Stimulated activated naive CD8-positive, alpha-beta T cell treated with anti-CD3 and anti-CD28 coated beads, Interleukin-15, Interleukin-2, amounts not matched to agents 100 ng/mL and 50 ng/mL, for 24 hours (primary cell): ENCODE measurements at regions not wholly inside any gene's neighbourhood (a gene's known extent, or its start where the extent isn't known, plus 50 kb on each side); places are given as distances from the start of the nearest gene placed in this dataset.
"Not testable (repeated sequence)": the region's sequence is repeated elsewhere in the genome, so short reads cannot be mapped to it uniquely, and the experiment has no call there.

Experiments
- H3K27ac Mint-ChIP-seq: one replicate; pipeline ENCODE4 v1.8.0; 2021; ENCODE audit warnings: mild to moderate bottlenecking, mixed read lengths
- H3K27me3 Mint-ChIP-seq: one replicate; pipeline ENCODE4 v1.8.0; 2021; ENCODE audit warnings: mixed read lengths
- H3K36me3 Mint-ChIP-seq: one replicate; pipeline ENCODE4 v1.8.0; 2021; ENCODE audit warnings: low read depth, mixed read lengths
- H3K4me1 Mint-ChIP-seq: one replicate; pipeline ENCODE4 v1.8.0; 2021; ENCODE audit warnings: low read depth, mixed read lengths
- H3K4me3 Mint-ChIP-seq: one replicate; pipeline ENCODE4 v1.8.0; 2021; ENCODE audit warnings: mild to moderate bottlenecking, mixed read lengths
- H3K9me3 Mint-ChIP-seq: one replicate; pipeline ENCODE4 v1.8.0; 2021; ENCODE audit warnings: mixed read lengths

- Mint-ChIP-seq H3K4me1 (no peaks in the 10 kb centered on the region), H3K36me3 (no peaks in the 10 kb centered on the region), H3K27me3 (peaks cover 3% of the 10 kb centered on the region), H3K9me3 (no peaks in the 10 kb centered on the region), H3K4me3 (no peak overlapping the region), H3K27ac (no peak overlapping the region)
Observed at GRCh38 chr2:173693044-173693589, 272.1 kb downstream of the SP3 start.

GRCh38 chr2:173696274-173696673 lies 268.9 kb downstream of the SP3 start:
- Mint-ChIP-seq H3K27ac (no peak overlapping the region), H3K36me3 (no peaks in the 10 kb centered on the region), H3K4me3 (no peak overlapping the region), H3K9me3 (no peaks in the 10 kb centered on the region), H3K27me3 (no peaks in the 10 kb centered on the region), H3K4me1 (no peaks in the 10 kb centered on the region)

GRCh38 chr2:173697929-173698328 lies 267.2 kb downstream of the SP3 start:
- Mint-ChIP-seq H3K27me3 (no peaks in the 10 kb centered on the region), H3K27ac (no peak overlapping the region), H3K4me3 (no peak overlapping the region), H3K36me3 (no peaks in the 10 kb centered on the region), H3K9me3 (no peaks in the 10 kb centered on the region), H3K4me1 (no peaks in the 10 kb centered on the region)

- no peak overlapping the region for H3K27ac Mint-ChIP-seq
- H3K4me1 Mint-ChIP-seq: no peaks in the 10 kb centered on the region
- no peak overlapping the region for H3K4me3 Mint-ChIP-seq
- H3K9me3 Mint-ChIP-seq: no peaks in the 10 kb centered on the region
- H3K36me3 Mint-ChIP-seq: no peaks in the 10 kb centered on the region
- peaks cover 3% of the 10 kb centered on the region for H3K27me3 Mint-ChIP-seq
Observed at GRCh38 chr2:173705656-173706055, 259.5 kb downstream of the SP3 start.

GRCh38 chr2:173706936-173707335 lies 258.2 kb downstream of the SP3 start:
- H3K9me3 Mint-ChIP-seq: no peaks in the 10 kb centered on the region
- peaks cover 3% of the 10 kb centered on the region for H3K27me3 Mint-ChIP-seq
- H3K4me3 Mint-ChIP-seq: no peak overlapping the region
- no peak overlapping the region for H3K27ac Mint-ChIP-seq
- no peaks in the 10 kb centered on the region for H3K36me3 Mint-ChIP-seq
- H3K4me1 Mint-ChIP-seq: no peaks in the 10 kb centered on the region

- H3K27ac Mint-ChIP-seq: no peak overlapping the region
- H3K27me3 Mint-ChIP-seq: peaks cover 3% of the 10 kb centered on the region
Observed at GRCh38 chr2:173708806-173709205, 256.4 kb downstream of the SP3 start.

GRCh38 chr2:173711816-173712215 lies 253.4 kb downstream of the SP3 start:
- Mint-ChIP-seq H3K9me3 (no peaks in the 10 kb centered on the region), H3K4me3 (no peak overlapping the region), H3K4me1 (no peaks in the 10 kb centered on the region), H3K36me3 (no peaks in the 10 kb centered on the region), H3K27ac (no peak overlapping the region), H3K27me3 (peaks cover 15% of the 10 kb centered on the region)

More at GRCh38 chr2:173708806-173709205, 256.4 kb downstream of the SP3 start:
- H3K4me3 Mint-ChIP-seq: no peak overlapping the region
- no peaks in the 10 kb centered on the region for H3K4me1 Mint-ChIP-seq
- no peaks in the 10 kb centered on the region for H3K9me3 Mint-ChIP-seq
- H3K36me3 Mint-ChIP-seq: no peaks in the 10 kb centered on the region

GRCh38 chr2:173713904-173714555 lies 251.1 kb downstream of the SP3 start:
- no peaks in the 10 kb centered on the region for H3K9me3 Mint-ChIP-seq
- H3K4me1 Mint-ChIP-seq: no peaks in the 10 kb centered on the region
- no peaks in the 10 kb centered on the region for H3K36me3 Mint-ChIP-seq
- peaks cover 31% of the 10 kb centered on the region for H3K27me3 Mint-ChIP-seq
- H3K27ac Mint-ChIP-seq: no peak overlapping the region
- no peak overlapping the region for H3K4me3 Mint-ChIP-seq

GRCh38 chr2:173715441-173715840 lies 249.7 kb downstream of the SP3 start:
- Mint-ChIP-seq H3K36me3 (no peaks in the 10 kb centered on the region), H3K4me1 (no peaks in the 10 kb centered on the region), H3K27me3 (peaks cover 33% of the 10 kb centered on the region), H3K4me3 (no peak overlapping the region), H3K9me3 (no peaks in the 10 kb centered on the region), H3K27ac (no peak overlapping the region)

GRCh38 chr2:173716458-173717052 lies 248.6 kb downstream of the SP3 start:
- H3K4me1 Mint-ChIP-seq: no peaks in the 10 kb centered on the region
- no peaks in the 10 kb centered on the region for H3K9me3 Mint-ChIP-seq
- no peak overlapping the region for H3K27ac Mint-ChIP-seq
- no peaks in the 10 kb centered on the region for H3K36me3 Mint-ChIP-seq
- no peak overlapping the region for H3K4me3 Mint-ChIP-seq
- peaks cover 42% of the 10 kb centered on the region for H3K27me3 Mint-ChIP-seq

GRCh38 chr2:173719471-173719870 lies 245.7 kb downstream of the SP3 start:
- Mint-ChIP-seq H3K36me3 (no peaks in the 10 kb centered on the region), H3K9me3 (no peaks in the 10 kb centered on the region), H3K4me3 (no peak overlapping the region), H3K27me3 (peaks cover 59% of the 10 kb centered on the region), H3K4me1 (no peaks in the 10 kb centered on the region), H3K27ac (no peak overlapping the region)

- Mint-ChIP-seq H3K4me1 (no peaks in the 10 kb centered on the region), H3K36me3 (no peaks in the 10 kb centered on the region), H3K9me3 (no peaks in the 10 kb centered on the region), H3K4me3 (no peak overlapping the region), H3K27me3 (peaks cover 63% of the 10 kb centered on the region), H3K27ac (no peak overlapping the region)
Observed at GRCh38 chr2:173720306-173720705, 244.9 kb downstream of the SP3 start.

GRCh38 chr2:173734797-173735196 lies 230.4 kb downstream of the SP3 start:
- Mint-ChIP-seq H3K4me1 (no peaks in the 10 kb centered on the region), H3K9me3 (peaks cover 4% of the 10 kb centered on the region), H3K36me3 (no peaks in the 10 kb centered on the region), H3K27me3 (peaks cover 26% of the 10 kb centered on the region), H3K4me3 (no peak overlapping the region), H3K27ac (no peak overlapping the region)

- peaks cover 45% of the 10 kb centered on the region for H3K27me3 Mint-ChIP-seq
- H3K36me3 Mint-ChIP-seq, H3K9me3 Mint-ChIP-seq, H3K4me3 Mint-ChIP-seq, H3K27ac Mint-ChIP-seq, H3K4me1 Mint-ChIP-seq: not testable (repeated sequence)
Observed at GRCh38 chr2:173737954-173738575, 227.1 kb downstream of the SP3 start.

- H3K4me1 Mint-ChIP-seq: no peaks in the 10 kb centered on the region
- H3K9me3 Mint-ChIP-seq: peaks cover 4% of the 10 kb centered on the region
- H3K36me3 Mint-ChIP-seq: no peaks in the 10 kb centered on the region
- H3K27me3 Mint-ChIP-seq: peaks cover 53% of the 10 kb centered on the region
- no peak overlapping the region for H3K27ac Mint-ChIP-seq
- H3K4me3 Mint-ChIP-seq: no peak overlapping the region
Observed at GRCh38 chr2:173739006-173739405, 226.2 kb downstream of the SP3 start.
